Fibroblast of skin of right quadriceps (primary cell): ENCODE measurements at regions not wholly inside any gene's neighbourhood (a gene's known extent, or its start where the extent isn't known, plus 50 kb on each side); places are given as distances from the start of the nearest gene placed in this dataset.

Source experiments
- DNase-seq: peaks from one replicate; pipeline ENCODE4 v3.0.0-alpha.2; 2013

DNA sequence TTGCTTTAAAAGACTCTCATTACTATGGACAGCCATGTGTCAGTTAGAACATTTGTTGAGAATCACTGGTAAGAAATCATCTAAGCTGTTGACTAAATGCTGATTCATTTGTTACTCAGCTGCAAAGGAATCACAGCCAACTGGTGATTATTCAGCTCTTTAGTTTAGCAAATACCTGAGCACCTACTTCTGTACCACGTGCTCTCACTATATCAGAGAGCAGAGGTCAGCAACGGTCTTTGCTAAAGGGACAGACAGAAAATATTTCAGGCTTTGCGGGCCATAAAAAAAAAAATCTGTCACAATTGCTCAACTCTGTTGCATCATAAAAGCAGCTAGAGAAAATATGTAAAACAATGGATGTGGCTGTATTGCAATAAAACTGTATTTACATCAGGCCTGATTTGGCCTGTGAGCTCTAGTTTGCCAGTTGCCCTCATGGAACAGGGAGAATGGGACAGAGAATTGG lies 377.6 kb downstream of the DNAH5 start:
- DNase-seq, result peak; percentile 93

GRCh38 chr5:13558408-13558807 lies 386.1 kb downstream of the DNAH5 start:
- no peak for DNase-seq

DNA sequence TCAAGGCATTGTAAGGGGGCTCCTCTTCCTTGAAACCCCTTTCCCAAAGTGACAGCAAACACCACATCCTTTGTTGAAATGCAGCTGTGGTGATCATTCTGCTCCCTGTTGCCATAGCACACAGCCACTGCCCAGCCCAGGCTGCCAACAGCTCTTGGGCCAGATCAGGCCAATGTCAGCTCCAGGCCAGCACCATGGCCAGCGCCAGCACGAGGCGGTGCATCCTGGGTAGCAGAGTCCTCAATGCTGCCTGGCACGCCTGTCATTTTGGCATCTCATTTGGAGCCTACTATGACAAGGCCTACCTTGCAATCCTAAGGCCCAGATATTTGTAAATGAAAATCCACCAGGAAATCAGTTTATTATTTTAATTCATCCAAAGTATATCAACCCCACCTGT lies 390.6 kb downstream of the DNAH5 start:
- DNase-seq, result peak; percentile 7

GRCh38 chr5:13552361-13552760 lies 392.1 kb downstream of the DNAH5 start:
- DNase-seq, result no peak

GRCh38 chr5:13551645-13552044 lies 392.8 kb downstream of the DNAH5 start:
- no peak for DNase-seq

DNA sequence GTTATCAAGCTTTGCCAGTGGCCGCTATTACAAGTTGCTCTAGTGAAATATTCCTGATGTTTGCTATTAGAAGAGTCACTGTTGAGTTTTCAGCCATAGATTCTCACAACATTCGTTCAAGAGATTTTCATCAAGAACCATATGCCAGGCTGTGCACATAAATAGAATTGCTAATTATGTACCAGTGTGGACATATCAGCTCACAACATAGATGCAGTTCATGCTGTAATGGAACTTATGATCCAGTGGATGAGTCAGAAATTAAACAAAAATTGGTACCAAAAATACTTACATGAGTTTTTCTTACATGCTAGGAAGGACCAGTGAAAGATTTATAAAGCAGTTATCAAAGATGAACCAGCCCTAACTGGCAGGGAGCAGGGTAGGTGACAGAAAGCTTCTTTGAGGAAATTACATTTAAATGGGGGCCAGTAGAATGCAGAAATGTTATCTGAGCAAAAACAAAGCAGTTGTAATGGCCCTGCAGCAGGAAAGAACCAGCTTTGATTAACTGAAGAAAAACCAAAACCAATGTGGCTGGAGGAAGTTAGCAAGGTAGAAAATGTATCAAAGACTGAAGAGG lies 404.2 kb downstream of the DNAH5 start:
- no peak for DNase-seq

- peak; percentile 6 for DNase-seq
Observed at GRCh38 chr5:13536933-13537332, 407.6 kb downstream of the DNAH5 start.

GRCh38 chr5:13533833-13534232 lies 410.7 kb downstream of the DNAH5 start:
- DNase-seq, result no peak

DNA sequence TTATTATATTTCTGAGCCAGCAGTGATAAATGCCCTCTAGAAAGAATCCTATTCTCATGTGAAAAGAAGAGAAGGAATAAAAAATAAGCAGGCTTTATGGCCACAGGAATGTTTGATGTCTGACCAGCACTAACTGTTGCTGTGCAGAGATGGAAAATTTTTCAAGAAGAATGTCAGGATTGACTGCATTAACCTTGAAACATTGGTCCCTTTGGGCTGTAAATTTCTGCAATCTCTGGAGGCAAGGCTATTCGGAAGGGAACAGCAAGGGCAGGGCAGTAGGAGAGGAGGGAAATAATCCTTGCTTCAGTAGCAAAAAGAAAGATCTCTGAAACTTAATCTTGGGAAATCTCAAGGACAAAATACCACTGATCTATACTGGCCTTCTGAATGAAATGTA lies 415.2 kb downstream of the DNAH5 start:
- DNase-seq, result peak; percentile 17

GRCh38 chr5:13524936-13525335 lies 419.6 kb downstream of the DNAH5 start:
- DNase-seq, result no peak

DNA sequence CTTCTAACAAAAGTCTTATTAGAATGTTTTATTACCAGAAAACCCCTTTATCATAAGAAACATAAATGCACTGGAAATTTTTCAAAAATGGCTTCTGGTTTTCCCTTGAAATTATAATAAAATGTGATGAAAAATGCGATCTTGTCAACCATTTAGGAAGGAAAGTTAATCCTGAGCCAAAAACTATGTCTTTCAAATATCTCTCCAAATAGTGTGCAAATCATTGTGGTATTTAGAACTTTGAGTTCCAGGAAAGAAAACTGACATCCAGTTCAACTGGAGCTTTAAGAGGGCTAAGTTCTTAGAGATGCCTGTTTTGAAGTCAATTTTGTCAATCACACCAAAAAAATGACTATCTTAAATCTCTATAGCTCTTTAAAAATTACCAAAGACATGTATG lies 425.4 kb downstream of the DNAH5 start:
- no peak for DNase-seq

- DNase-seq, result no peak
Observed at GRCh38 chr5:13516195-13516594, 428.3 kb downstream of the DNAH5 start.

DNA sequence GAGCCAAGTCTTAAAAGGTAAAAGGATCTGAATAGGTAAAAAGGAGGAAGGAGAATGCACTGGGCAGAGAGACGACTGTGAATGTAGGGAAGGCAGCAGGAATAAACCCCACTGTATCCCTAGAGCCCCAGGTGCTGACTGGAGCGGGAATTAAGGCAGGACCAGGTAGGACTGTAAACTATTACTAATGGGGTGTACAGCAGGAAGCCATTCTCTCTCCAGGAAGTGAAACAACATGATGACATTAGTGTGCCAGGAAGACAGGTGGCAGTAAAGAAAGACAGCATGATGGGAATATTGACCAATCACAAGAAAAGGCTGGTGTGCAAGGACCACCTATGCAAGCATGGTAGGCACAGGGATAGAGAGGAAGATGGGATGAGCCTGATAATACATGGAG lies 433.0 kb downstream of the DNAH5 start:
- no peak for DNase-seq

GRCh38 chr5:13510616-13511015 lies 433.9 kb downstream of the DNAH5 start:
- DNase-seq, result no peak

GRCh38 chr5:13508559-13508958 lies 435.9 kb downstream of the DNAH5 start:
- no peak for DNase-seq

- DNase-seq, result no peak
Observed at GRCh38 chr5:13505326-13505725, 439.2 kb downstream of the DNAH5 start.

GRCh38 chr5:13503017-13503416 lies 441.5 kb downstream of the DNAH5 start:
- no peak for DNase-seq

- DNase-seq, result no peak
Observed at GRCh38 chr5:13501176-13501575, 443.3 kb downstream of the DNAH5 start.

- no peak for DNase-seq
Observed at GRCh38 chr5:13498279-13498678, 446.2 kb downstream of the DNAH5 start.

GRCh38 chr5:13488254-13488931 lies 456.1 kb downstream of the DNAH5 start:
- no peak for DNase-seq

GRCh38 chr5:13480834-13481233 lies 463.7 kb downstream of the DNAH5 start:
- no peak for DNase-seq

- peak; percentile 33 for DNase-seq
Observed at GRCh38 chr5:13478831-13479465, 465.5 kb downstream of the DNAH5 start.

DNA sequence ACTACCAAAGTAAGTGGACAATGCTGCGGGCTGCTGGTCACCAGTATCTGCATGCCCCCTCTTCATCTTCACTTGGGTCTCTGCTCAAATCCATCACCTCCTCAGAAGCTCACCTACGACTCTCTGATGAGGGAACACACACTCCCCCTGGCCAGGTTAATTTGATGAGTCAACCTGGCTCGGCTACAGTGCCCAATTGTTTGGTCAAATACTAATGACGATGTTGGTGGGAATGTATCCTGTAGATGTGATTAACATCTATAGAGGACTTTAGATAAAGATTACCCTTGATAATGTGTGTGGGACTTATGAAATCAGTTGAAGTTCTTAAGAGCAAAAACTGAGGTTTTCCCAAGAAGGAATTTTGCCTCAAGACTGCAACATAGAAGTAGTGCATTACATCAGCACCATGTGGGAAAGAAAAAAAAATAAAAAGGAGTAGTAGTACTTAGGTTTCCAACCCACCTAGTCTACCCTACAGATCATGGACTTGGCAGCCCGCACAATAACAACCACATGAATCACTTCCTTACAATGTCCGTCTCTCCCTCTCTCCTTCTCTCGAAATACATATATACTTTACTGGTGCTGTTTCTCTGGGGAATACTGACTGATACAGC lies 467.3 kb downstream of the DNAH5 start:
- DNase-seq, result peak; percentile 87

DNA sequence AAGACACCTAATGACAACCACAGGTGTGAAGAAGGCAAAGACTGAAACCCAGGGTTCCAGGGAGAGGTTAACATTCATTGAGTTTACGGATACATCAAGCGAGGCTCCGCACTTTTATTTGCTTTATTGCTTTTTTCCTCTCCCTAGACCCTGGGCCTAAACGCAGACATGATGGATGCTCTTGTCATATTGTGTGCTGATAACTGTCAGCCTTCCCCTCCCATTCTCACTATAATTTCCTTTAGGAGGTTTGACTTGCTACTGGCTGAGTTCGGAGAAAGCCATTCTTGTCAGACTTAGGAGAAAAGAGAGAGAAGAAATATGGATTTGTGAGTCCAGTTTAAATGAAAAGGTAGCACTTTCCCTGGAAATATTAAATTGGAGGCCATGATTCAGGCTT lies 471.6 kb downstream of the DNAH5 start:
- no peak for DNase-seq
